IPS DF 4.7 (cell line): ENCODE measurements at regions not wholly inside any gene's neighbourhood (a gene's known extent, or its start where the extent isn't known, plus 50 kb on each side); places are given as distances from the start of the nearest gene placed in this dataset.
"Not testable (repeated sequence)": the region's sequence is repeated elsewhere in the genome, so short reads cannot be mapped to it uniquely, and the experiment has no call there.

Source experiments
- DNase-seq: peaks from one replicate; pipeline ENCODE4 v3.0.0-alpha.2; 2013; ENCODE audit warnings: low spot score; ENCODE audit errors: extremely low read depth

- no peak for DNase-seq
Measured at GRCh38 chr12:73465106-73465505, 1072.5 kb upstream of the ATXN7L3B start.

GRCh38 chr12:73486256-73486655 lies 1051.4 kb upstream of the ATXN7L3B start:
- no peak for DNase-seq

DNA sequence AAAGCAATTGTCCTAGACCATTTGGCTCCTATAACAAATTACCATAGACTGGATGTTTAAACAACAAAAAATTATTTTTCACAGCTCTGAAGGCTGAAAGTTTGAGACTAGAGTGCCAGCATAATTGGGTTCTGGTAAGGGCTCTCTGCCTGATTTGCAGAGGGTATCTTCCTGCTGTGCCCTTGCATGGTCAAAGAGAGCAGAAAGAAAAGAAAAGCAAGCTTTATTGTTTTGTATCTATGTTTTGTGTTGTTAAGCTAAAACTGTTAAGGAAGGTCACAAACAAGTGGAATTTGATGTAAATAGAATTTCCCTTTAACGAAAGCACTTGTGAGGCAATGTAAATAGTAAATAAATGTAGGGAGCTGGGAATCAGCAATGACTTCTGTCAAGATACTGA lies 1031.0 kb upstream of the ATXN7L3B start:
- no peak for DNase-seq

DNA sequence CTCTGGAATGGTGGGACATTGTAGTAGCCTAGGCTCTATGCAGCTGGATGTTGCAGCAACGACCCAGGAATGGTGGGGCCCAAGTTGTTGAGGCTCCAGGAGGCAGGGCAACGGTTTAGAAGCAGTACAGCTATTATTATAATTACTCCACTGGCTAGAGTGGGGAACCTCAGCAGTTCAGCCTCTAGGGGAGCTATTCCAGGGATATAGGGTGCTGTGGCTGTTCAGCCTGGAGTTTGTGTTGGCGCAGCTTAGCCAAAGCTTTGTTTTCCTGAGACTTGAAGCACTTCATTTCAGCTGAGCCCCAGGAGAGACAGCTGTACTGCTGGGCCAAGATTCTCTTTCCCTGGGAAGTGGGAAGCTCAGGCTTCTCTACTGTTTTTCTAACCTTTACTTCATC lies 1023.0 kb upstream of the ATXN7L3B start:
- peak; percentile 19 for DNase-seq

DNA sequence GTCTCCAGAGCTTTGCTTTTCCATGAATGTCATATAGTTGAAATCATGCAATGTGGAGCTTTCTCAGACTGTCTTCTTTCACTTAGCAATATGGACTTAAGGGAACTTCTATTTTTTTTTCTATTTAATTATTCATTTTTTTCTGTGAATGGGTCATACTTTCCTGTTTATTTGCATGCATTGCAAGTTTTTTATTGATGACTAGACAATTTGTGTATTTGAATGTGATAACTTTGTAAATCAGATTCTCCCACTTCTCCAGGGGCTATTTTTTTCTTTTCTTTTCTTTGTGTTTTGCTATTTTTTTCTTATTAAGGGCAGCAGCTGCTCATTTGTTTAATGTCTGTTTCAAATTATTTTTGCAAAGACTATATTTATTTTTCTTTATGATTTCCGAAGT lies 1019.8 kb upstream of the ATXN7L3B start:
- DNase-seq, result no peak

DNA sequence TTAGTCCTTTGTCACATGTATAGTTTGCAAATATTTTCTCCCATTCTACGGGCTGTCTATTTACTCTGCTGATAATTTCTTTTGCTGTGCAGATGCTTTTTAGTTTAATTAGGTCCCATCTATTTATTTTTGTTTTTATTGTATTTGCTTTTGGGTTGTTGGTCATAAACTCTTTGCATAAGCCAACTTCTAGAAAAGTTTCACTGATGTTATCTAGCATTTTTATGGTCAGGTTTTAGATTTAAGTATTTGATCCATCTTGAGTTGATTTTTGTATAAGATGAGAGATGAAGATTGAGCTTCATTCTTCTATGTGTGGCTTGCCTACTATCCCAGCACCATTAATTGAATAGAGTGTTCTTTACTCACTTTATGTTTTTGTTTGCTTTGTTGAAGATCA lies 1008.4 kb upstream of the ATXN7L3B start:
- DNase-seq, result no peak

DNA sequence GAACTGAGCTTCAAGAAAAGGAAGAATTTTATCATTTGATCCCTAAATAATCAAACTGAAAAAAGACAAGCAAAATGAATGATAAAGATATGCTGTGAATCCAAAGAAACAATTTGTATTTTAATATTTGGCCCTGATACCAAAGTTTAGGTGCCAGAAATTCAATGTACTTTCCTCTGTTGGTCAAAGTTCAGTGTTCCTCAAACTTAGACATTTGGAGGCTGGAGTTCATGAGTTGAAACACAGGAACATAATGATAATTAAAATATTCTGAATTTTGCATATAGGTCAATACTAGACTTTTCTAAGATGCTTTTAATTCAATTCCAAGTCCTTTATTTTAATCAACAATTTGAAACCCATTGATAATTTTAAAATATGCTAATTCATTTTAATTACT lies 1007.7 kb upstream of the ATXN7L3B start:
- DNase-seq, result no peak

GRCh38 chr12:73531752-73532151 lies 1005.9 kb upstream of the ATXN7L3B start:
- DNase-seq, result no peak

- no peak for DNase-seq
Measured at GRCh38 chr12:73547421-73547820, 990.2 kb upstream of the ATXN7L3B start.

DNA sequence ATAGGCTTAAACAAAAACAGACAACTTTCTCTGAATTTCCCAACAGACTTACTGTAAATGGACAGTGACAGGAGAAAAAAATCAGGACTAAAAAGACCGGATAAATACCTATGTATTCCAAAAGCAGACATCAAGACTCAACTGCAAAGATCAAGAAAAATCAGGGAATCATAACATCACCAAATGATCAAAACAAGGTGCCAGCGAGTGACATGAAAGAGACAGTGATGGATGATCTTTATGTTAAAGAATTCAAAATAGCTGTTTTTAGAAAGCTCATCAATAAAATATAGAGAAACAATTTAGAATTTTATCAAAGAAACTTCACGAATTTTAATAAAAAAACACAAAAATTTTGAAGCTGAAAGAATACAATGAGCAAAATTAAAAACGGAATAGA lies 952.5 kb upstream of the ATXN7L3B start:
- DNase-seq, result no peak

DNA sequence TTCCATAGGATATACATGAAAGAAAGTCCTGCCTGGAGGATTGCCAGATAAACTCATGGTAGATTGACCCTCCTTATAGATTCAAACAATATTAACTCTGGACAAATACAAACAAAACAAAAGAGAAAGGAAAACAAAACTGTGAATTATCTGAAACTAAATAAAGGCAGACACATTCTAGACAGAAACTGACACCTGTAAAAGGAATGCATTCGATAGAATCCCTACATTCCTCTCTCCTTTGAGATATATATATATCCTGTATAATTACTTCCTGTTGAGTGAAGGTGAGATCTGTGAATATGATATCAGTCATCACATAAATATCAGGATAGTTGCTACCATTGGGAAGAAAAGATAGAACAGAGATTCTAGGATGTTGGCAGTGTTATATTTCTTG lies 948.4 kb upstream of the ATXN7L3B start:
- no peak for DNase-seq

DNA sequence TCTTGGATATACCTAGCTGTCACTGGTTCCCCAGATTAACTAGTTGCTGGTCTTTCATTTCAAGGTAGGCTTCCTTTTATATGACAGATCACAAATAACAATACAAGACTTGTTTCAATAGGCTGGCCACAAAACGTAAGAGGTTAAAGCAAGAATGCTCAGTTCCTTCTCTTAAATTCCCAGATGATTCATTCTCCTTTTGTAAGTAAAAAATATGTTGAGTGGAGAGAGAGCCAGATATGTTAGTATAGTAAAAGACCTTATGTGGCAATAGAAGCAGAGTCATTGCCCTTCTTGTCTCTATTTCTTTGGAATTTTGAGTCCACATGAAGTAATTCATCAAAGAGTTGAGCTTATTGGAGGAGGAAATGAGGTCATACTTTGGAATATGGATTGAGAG lies 939.0 kb upstream of the ATXN7L3B start:
- no peak for DNase-seq

DNA sequence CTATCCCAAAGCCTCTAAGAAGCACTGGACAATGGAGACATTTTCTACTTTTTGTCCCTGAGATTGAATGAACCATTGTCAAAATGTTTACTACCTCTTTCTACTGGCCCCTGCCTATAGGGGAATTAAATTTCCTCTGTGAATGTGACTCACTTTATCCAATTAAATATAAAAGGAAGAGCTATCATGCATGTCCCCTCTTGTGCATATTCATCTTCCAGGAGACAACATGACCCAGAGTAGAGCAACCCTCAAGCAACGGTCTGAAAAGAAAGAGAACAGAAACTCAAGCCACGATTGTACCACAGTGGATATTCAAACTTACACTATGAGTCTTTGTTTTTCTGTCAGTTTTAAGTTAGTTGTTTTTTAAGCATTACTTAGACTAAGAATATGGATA lies 938.4 kb upstream of the ATXN7L3B start:
- DNase-seq, result no peak

- DNase-seq, result not testable (repeated sequence)
Measured at GRCh38 chr12:73605925-73606324, 931.7 kb upstream of the ATXN7L3B start.

DNA sequence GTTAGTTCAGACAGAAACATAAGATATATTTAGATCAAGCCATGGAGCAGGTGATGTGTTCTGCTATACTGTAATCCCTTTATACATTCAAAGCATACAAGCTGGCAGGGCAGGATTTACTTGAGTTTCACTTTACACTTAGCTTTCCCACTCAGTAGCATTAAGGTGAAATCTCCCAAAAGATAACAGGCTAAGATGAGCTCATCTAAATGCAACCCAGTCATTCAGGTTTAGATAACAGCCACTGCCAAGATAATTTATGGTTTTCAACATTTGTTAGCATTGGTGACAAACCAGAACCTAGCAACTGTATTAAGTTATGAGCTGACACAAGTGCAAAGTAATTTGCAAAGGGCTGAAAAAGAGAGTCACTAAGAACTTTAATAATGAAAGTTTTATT lies 925.1 kb upstream of the ATXN7L3B start:
- DNase-seq, result no peak

- no peak for DNase-seq
Measured at GRCh38 chr12:73623421-73623820, 914.2 kb upstream of the ATXN7L3B start.

DNA sequence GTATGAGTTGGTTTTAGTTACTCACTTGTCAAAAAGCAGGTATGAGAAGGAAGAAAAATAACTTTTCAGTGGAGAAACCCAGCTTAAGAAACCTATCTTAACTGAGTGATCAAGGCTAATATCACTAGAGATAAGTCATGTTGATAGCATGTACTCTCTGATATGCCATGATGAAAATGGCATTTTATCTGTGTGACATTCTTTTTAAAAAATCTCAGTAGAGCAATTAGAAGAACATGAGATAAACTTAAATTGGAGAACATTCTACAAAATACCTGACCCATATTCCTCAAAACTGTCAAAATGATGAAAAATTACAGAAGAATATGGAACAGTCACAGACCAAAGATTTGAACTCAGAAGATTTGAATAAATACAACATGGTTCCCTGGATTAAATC lies 912.4 kb upstream of the ATXN7L3B start:
- no peak for DNase-seq

GRCh38 chr12:73629171-73629570 lies 908.5 kb upstream of the ATXN7L3B start:
- no peak for DNase-seq

DNA sequence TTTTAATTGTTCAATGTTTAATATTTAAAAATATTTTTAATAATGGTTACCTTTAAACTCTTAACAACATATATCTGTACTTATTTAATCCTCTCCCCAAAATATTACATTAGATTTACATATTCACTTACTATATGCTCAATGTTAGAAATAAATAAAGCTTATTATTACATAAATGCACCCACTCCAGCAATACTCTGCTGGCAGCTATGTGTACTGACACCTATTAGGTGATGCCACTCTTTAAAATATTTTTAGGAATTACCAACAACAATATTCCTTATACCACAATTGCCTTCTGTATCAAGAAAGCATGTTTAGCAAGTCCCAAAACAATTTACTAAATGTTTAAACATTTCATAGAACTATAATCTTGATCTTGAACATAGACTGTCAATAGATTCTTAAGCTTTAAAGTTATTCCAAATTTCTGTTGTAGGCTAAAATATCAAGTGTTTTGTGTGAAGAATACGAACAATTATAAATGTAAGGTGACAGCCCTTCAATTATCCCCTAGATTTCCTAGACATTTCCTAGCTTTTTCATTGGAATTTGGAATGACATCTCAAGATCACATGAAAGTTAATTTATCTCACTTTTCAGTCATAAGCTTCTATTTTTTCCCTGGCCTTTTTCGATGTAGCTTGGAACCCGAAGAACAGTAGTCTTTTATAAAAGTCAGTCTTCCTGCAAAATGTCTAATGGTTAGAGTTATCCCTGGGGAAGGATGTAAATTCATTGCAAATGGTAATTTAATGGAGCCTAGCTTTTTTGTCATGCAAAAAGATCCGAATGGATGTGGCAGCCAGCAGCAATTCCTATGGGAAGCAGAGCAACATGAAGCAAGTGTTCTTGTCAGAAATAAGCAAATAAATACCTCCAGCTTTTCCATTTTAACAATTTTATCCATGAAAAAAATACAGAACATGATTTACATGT lies 907.5 kb upstream of the ATXN7L3B start:
- peak; percentile 46 for DNase-seq

- DNase-seq, result no peak
Measured at GRCh38 chr12:73632191-73632590, 905.4 kb upstream of the ATXN7L3B start.

- no peak for DNase-seq
Measured at GRCh38 chr12:73632661-73633060, 905.0 kb upstream of the ATXN7L3B start.

DNA sequence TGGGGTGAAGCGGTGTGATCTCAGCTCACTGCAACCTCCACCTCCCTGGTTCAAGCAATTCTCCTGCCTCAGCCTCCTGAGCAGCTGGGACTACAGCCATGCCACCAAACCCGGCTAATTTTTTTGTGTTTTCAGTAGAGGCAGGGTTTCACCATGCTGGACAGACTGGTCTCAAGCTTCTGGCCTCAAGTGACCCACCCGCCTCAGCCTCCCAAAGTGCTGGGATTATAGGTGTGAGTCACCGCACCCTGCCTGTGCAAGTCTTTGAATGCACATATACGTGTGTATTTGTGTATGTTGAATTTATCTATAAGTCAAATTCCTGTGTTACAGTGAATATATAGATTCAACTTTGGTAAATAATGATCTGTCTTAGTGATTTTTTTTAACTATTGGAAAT lies 898.2 kb upstream of the ATXN7L3B start:
- not testable (repeated sequence) for DNase-seq

- DNase-seq, result no peak
Measured at GRCh38 chr12:73656375-73656774, 881.3 kb upstream of the ATXN7L3B start.
